Mesenchymal stem cell (in vitro differentiated cells and primary cell): ENCODE measurements at regions not wholly inside any gene's neighbourhood (a gene's known extent, or its start where the extent isn't known, plus 50 kb on each side); places are given as distances from the start of the nearest gene placed in this dataset.
A peak's percentile ranks its signal among the peaks of the same experiment; 100 is the strongest.
"Not testable (repeated sequence)": the region's sequence is repeated elsewhere in the genome, so short reads cannot be mapped to it uniquely, and the experiment has no call there.

Experiments
- DNase-seq: peaks from one replicate; pipeline ENCODE4 v3.0.0-alpha.2; 2013
- H2AFZ ChIP-seq: one replicate; pipeline ENCODE4 v1.6.1; 2013; ENCODE audit warnings: low read depth, mild to moderate bottlenecking, control low read depth, inconsistent platforms, low read length, moderate library complexity
- H2AK5ac ChIP-seq: 2 replicates; pipeline ENCODE4 v1.6.1; 2013; ENCODE audit warnings: low read length, moderate library complexity, mild to moderate bottlenecking, inconsistent platforms; ENCODE audit not compliant: severe bottlenecking
- H2BK120ac ChIP-seq: one replicate; pipeline ENCODE4 v1.6.1; 2013; ENCODE audit warnings: low read depth, mild to moderate bottlenecking, inconsistent platforms, low read length, moderate library complexity
- H2BK12ac ChIP-seq, 2 experiments: one replicate each; pipeline ENCODE4 v1.6.1; 2013; ENCODE audit warnings: inconsistent platforms in 2 of 2, low read length in 2 of 2, mild to moderate bottlenecking in 2 of 2, moderate library complexity in 2 of 2, control low read depth in 1 of 2
- H2BK15ac ChIP-seq: one replicate; pipeline ENCODE4 v1.6.1; 2013; ENCODE audit warnings: mild to moderate bottlenecking, low read depth, inconsistent platforms; ENCODE audit not compliant: poor library complexity, severe bottlenecking
- H2BK5ac ChIP-seq: 2 replicates; pipeline ENCODE4 v1.6.1; 2013; ENCODE audit warnings: low read depth, mild to moderate bottlenecking, low read length, control low read depth, inconsistent platforms; ENCODE audit not compliant: poor library complexity, severe bottlenecking
- H3K14ac ChIP-seq, 2 experiments: one replicate each; pipeline ENCODE4 v1.6.1; 2013; ENCODE audit warnings: inconsistent platforms in 2 of 2, low read length in 2 of 2, control low read depth in 1 of 2, mild to moderate bottlenecking in 1 of 2, moderate library complexity in 1 of 2
- H3K18ac ChIP-seq, 2 experiments: one replicate each; pipeline ENCODE4 v1.6.1; 2013; ENCODE audit warnings: inconsistent platforms in 2 of 2, low read length in 2 of 2, control low read depth in 1 of 2, low read depth in 1 of 2, mild to moderate bottlenecking in 1 of 2
- H3K23ac ChIP-seq, 2 experiments: one replicate each; pipeline ENCODE4 v1.6.1; 2013; ENCODE audit warnings: inconsistent platforms in 2 of 2, low read length in 2 of 2, mild to moderate bottlenecking in 2 of 2, moderate library complexity in 2 of 2, control low read depth in 1 of 2
- H3K27ac ChIP-seq: 2 replicates; pipeline ENCODE4 v1.5.1; 2013; ENCODE audit warnings: mild to moderate bottlenecking, moderate library complexity, low read length, control low read depth, inconsistent platforms; ENCODE audit not compliant: poor library complexity, severe bottlenecking
- H3K27me3 ChIP-seq, 2 experiments: 2 replicates each; pipeline versions ENCODE4 v1.6.1 to v1.7.0; 2013; ENCODE audit warnings: low read length in 2 of 2, mild to moderate bottlenecking in 2 of 2, moderate library complexity in 2 of 2, control low read depth in 1 of 2, inconsistent platforms in 1 of 2; ENCODE audit not compliant: control insufficient read depth in 1 of 2, insufficient read depth in 1 of 2
- H3K36me3 ChIP-seq, 2 experiments: 2 replicates each; pipeline versions ENCODE4 v1.6.1 to v1.7.0; 2013; ENCODE audit warnings: low read length in 2 of 2, control low read depth in 1 of 2, inconsistent platforms in 1 of 2, low read depth in 1 of 2, mild to moderate bottlenecking in 1 of 2; ENCODE audit not compliant: insufficient read depth in 2 of 2, control insufficient read depth in 1 of 2
- H3K4ac ChIP-seq, 2 experiments: one replicate each; pipeline ENCODE4 v1.6.1; 2013; ENCODE audit warnings: inconsistent platforms in 2 of 2, low read length in 2 of 2, mild to moderate bottlenecking in 2 of 2, moderate library complexity in 2 of 2, control low read depth in 1 of 2, low read depth in 1 of 2
- H3K4me1 ChIP-seq: 2 replicates; pipeline ENCODE4 v1.6.1; 2013; ENCODE audit warnings: low read depth, low read length, control low read depth; ENCODE audit not compliant: control insufficient read depth, insufficient read depth
- H3K4me2 ChIP-seq: 2 replicates; pipeline ENCODE4 v1.6.1; 2013; ENCODE audit warnings: low read length, mild to moderate bottlenecking, inconsistent platforms; ENCODE audit not compliant: poor library complexity, severe bottlenecking
- H3K4me3 ChIP-seq, 2 experiments: 2 replicates each; pipeline versions ENCODE4 v1.5.1 to v1.7.0; 2013; ENCODE audit warnings: low read length in 2 of 2, mild to moderate bottlenecking in 2 of 2, control low read depth in 1 of 2, low read depth in 1 of 2; ENCODE audit not compliant: insufficient read depth in 1 of 2
- H3K79me1 ChIP-seq: replicated peaks from 2 replicates; pipeline ENCODE4 v1.6.1; 2013; ENCODE audit warnings: mild to moderate bottlenecking, control low read depth, low read length, inconsistent platforms; ENCODE audit not compliant: poor library complexity, severe bottlenecking
- H3K9ac ChIP-seq: 2 replicates; pipeline ENCODE4 v1.7.0; 2013; ENCODE audit warnings: mild to moderate bottlenecking, low read length, moderate library complexity
- H3K9me3 ChIP-seq: 2 replicates; pipeline ENCODE4 v1.7.0; 2013; ENCODE audit warnings: mild to moderate bottlenecking, low read length; ENCODE audit not compliant: control insufficient read depth
- H4K8ac ChIP-seq: one replicate; pipeline ENCODE4 v1.6.1; 2013; ENCODE audit warnings: inconsistent platforms, mild to moderate bottlenecking, low read length, moderate library complexity
- H4K91ac ChIP-seq: one replicate; pipeline ENCODE4 v1.6.1; 2013; ENCODE audit warnings: mild to moderate bottlenecking, low read length, inconsistent platforms
- WGBS: methylation state at CpG from one replicate; pipeline ENCODE4 v1.1.7; 2013; ENCODE audit warnings: mixed read lengths; 5-methylcytosine and 5-hydroxymethylcytosine counted together

DNA sequence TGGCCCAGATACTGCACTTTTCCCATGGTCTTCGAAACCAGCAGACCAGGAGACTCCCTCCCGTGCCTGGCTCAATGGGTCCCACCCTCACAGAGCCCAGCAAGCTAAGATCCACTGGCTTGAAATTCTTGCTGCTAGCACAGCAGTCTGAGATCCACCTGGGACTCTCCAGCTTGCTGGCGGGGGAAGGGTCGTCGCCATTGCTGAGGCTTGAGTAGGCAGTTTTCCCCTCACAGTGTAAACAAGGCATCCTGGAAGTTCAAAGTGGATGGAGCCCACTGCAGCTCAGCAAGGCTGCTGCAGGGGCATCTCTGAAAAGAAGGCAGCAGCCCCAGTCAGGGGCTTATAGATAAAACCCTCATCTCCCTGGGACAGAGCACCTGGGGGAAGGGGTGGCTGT, 255.6 kb upstream of the MAGEB18 start:
- 60% methylated on average over 5 of the region's 5 CpGs for WGBS
- not testable (repeated sequence) for H3K9ac ChIP-seq, H2BK120ac ChIP-seq, H2BK15ac ChIP-seq, H3K4me1 ChIP-seq, H3K4me2 ChIP-seq, H3K14ac ChIP-seq, H2AFZ ChIP-seq, H2AK5ac ChIP-seq, H3K27ac ChIP-seq, H3K79me1 ChIP-seq, H4K8ac ChIP-seq, H3K4ac ChIP-seq, H2BK12ac ChIP-seq, H2BK5ac ChIP-seq, H3K4me3 ChIP-seq, H3K27me3 ChIP-seq, H3K9me3 ChIP-seq, H3K36me3 ChIP-seq, H3K18ac ChIP-seq, H4K91ac ChIP-seq, DNase-seq, H3K23ac ChIP-seq

DNA sequence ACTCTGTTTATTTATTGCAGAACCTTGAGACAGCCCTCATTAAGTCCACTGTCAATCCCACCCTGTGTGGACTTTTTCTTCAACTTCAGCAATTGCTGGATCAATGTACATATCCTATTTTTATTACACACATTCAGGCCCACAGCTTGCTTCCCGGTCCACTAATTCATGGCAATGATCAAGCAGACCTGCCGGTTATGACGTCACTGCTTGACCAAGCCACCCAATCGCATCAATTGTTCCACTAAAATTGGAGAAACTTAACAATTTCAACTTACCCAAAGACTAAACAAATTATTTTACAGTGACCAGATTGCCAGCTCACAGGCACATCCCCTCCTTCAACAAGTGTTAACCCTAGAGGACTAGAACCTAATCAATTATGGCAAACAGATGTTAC, 240.4 kb upstream of the MAGEB18 start:
- no peaks in the 10 kb centered on the region for H3K79me1 ChIP-seq
- no peak for DNase-seq

DNA sequence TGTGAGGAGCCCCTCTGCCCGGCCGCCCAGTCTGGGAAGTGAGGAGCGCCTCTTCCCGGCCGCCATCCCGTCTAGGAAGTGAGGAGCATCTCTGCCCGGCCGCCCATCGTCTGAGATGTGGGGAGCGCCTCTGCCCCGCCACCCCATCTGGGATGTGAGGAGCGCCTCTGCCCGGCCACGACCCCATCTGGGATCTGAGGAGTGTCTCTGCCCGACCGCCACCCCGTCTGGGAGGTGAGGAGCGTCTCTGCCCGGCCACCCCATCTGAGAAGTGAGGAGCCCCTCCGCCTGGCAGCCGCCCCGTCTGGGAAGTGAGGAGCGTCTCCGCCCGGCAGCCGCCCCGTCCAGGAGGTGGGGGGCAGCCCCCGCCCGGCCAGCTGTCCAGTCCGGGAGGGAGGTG, 232.4 kb upstream of the MAGEB18 start:
- H4K91ac ChIP-seq, H3K14ac ChIP-seq, H3K18ac ChIP-seq, H2BK120ac ChIP-seq, H3K9ac ChIP-seq, H2BK15ac ChIP-seq, DNase-seq, H3K4me3 ChIP-seq, H3K4me1 ChIP-seq, H3K9me3 ChIP-seq, H3K23ac ChIP-seq, H3K4ac ChIP-seq, H2AFZ ChIP-seq, H3K27me3 ChIP-seq, H2BK12ac ChIP-seq, H3K27ac ChIP-seq, H3K79me1 ChIP-seq, H2BK5ac ChIP-seq, H4K8ac ChIP-seq, H3K4me2 ChIP-seq, H2AK5ac ChIP-seq, H3K36me3 ChIP-seq: not testable (repeated sequence)
- whole genome bisulfite sequencing = 93% methylated on average over 4 of the region's 30 CpGs

More for the DNA sequence above, 240.4 kb upstream of the MAGEB18 start:
- no peak overlapping the region for H3K4ac ChIP-seq
- no peak overlapping the region for H3K9ac ChIP-seq
- H2AFZ ChIP-seq = no peak overlapping the region
- no peak overlapping the region for H2BK12ac ChIP-seq
- no peak overlapping the region for H3K14ac ChIP-seq
- no peak overlapping the region for H4K8ac ChIP-seq
- H3K36me3 ChIP-seq = no peaks in the 10 kb centered on the region
- H3K27ac ChIP-seq = no peak overlapping the region
- no peak overlapping the region for H2BK15ac ChIP-seq
- 87% methylated on average over 4 of the region's 4 CpGs for WGBS
- H3K23ac ChIP-seq = no peak overlapping the region
- no peak overlapping the region for H4K91ac ChIP-seq
- H3K4me2 ChIP-seq = no peak overlapping the region
- no peak overlapping the region for H2BK120ac ChIP-seq
- H2BK5ac ChIP-seq = no peak overlapping the region
- H3K27me3 ChIP-seq = no peaks in the 10 kb centered on the region
- no peak overlapping the region for H3K18ac ChIP-seq
- no peaks in the 10 kb centered on the region for H3K4me1 ChIP-seq
- H3K9me3 ChIP-seq = no peaks in the 10 kb centered on the region
- H2AK5ac ChIP-seq = no peak overlapping the region
- no peak overlapping the region for H3K4me3 ChIP-seq

DNA sequence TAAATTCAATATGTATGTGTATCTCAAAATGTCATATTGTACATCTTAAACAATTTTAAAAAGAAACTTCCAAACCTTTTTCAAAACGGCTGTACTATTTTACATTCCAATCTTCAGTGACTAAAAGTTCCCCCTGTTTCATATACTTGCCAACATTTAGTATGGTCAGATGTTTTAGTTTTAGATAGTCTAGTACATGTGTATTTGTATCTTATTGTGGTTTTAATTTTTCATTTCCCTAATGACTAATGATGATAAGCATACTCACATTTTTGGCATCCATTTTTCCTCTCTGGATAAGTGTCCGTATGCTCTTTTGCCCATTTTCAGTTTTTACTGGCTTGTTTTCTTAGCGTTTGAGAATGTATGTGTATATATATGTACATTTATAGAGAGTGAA, 212.2 kb upstream of the MAGEB18 start:
- DNase-seq = no peak
- no CpG with 5 or more reads among the region's 3 CpGs for WGBS

More for the DNA sequence above, 212.2 kb upstream of the MAGEB18 start:
- no peak overlapping the region for H3K14ac ChIP-seq
- no peak overlapping the region for H3K18ac ChIP-seq
- no peak overlapping the region for H2BK15ac ChIP-seq
- no peak overlapping the region for H4K91ac ChIP-seq
- H3K4ac ChIP-seq = no peak overlapping the region
- H3K4me2 ChIP-seq = no peak overlapping the region
- no peaks in the 10 kb centered on the region for H3K36me3 ChIP-seq
- no peak overlapping the region for H3K27ac ChIP-seq
- H3K23ac ChIP-seq = no peak overlapping the region
- no peak overlapping the region for H2AFZ ChIP-seq
- no peak overlapping the region for H2BK5ac ChIP-seq
- no peak overlapping the region for H2BK12ac ChIP-seq
- no peak overlapping the region for H4K8ac ChIP-seq
- H2AK5ac ChIP-seq = no peak overlapping the region
- H3K79me1 ChIP-seq = no peaks in the 10 kb centered on the region
- no peak overlapping the region for H3K4me3 ChIP-seq
- peak overlapping the region; percentile 43 for H3K9ac ChIP-seq
- no peaks in the 10 kb centered on the region for H3K9me3 ChIP-seq
- H2BK120ac ChIP-seq = no peak overlapping the region
- H3K27me3 ChIP-seq = no peaks in the 10 kb centered on the region
- no peaks in the 10 kb centered on the region for H3K4me1 ChIP-seq
